Stimulated activated CD4-positive, alpha-beta T cell treated with anti-CD3 and anti-CD28 coated beads, TNF-alpha, amount 100 ng/mL, for 24 hours (primary cell): ENCODE measurements at regions not wholly inside any gene's neighbourhood (a gene's known extent, or its start where the extent isn't known, plus 50 kb on each side); places are given as distances from the start of the nearest gene placed in this dataset.

Experiments used
- DNase-seq, 3 experiments: peaks; one replicate each; pipeline ENCODE4 v3.0.0-alpha.2; 2020; ENCODE audit warnings: low read depth in 3 of 3

GRCh38 chr16:86977076-86977676 lies 340.0 kb downstream of the C16orf95 start:
- DNase-seq = no peak

- DNase-seq = no peak
Measured at GRCh38 chr16:86978445-86979030, 338.7 kb downstream of the C16orf95 start.

GRCh38 chr16:86979061-86979460 lies 338.1 kb downstream of the C16orf95 start:
- no peak for DNase-seq

GRCh38 chr16:86979984-86980553 lies 337.1 kb downstream of the C16orf95 start:
- DNase-seq = no peak

GRCh38 chr16:86980644-86981043 lies 336.5 kb downstream of the C16orf95 start:
- no peak for DNase-seq

- DNase-seq = no peak
Measured at GRCh38 chr16:86982347-86982596, 334.9 kb downstream of the C16orf95 start.

GRCh38 chr16:86982912-86983311 lies 334.3 kb downstream of the C16orf95 start:
- DNase-seq = no peak

GRCh38 chr16:86983621-86984020 lies 333.6 kb downstream of the C16orf95 start:
- no peak for DNase-seq

- no peak for DNase-seq
Measured at GRCh38 chr16:86984343-86984742, 332.8 kb downstream of the C16orf95 start.

GRCh38 chr16:86984991-86985647 lies 332.1 kb downstream of the C16orf95 start:
- DNase-seq = no peak

- no peak for DNase-seq
Measured at GRCh38 chr16:86985648-86986015, 331.6 kb downstream of the C16orf95 start.

GRCh38 chr16:86986136-86986535 lies 331.1 kb downstream of the C16orf95 start:
- no peak for DNase-seq

- no peak for DNase-seq
Measured at GRCh38 chr16:86986809-86987487, 330.2 kb downstream of the C16orf95 start.

GRCh38 chr16:86987746-86988670 lies 329.2 kb downstream of the C16orf95 start:
- no peak for DNase-seq

- no peak for DNase-seq
Measured at GRCh38 chr16:86988920-86989696, 328.1 kb downstream of the C16orf95 start.

- DNase-seq = no peak
Measured at GRCh38 chr16:86990451-86990850, 326.7 kb downstream of the C16orf95 start.

GRCh38 chr16:86991679-86992078 lies 325.5 kb downstream of the C16orf95 start:
- DNase-seq = no peak

GRCh38 chr16:86992587-86992986 lies 324.6 kb downstream of the C16orf95 start:
- no peak for DNase-seq

- no peak for DNase-seq
Measured at GRCh38 chr16:86993426-86994110, 323.6 kb downstream of the C16orf95 start.

GRCh38 chr16:86994215-86994614 lies 323.0 kb downstream of the C16orf95 start:
- DNase-seq = no peak
